Gastroesophageal sphincter (tissue), 4 donors: ENCODE measurements at regions not wholly inside any gene's neighbourhood (a gene's known extent, or its start where the extent isn't known, plus 50 kb on each side); places are given as distances from the start of the nearest gene placed in this dataset.

ENCODE experiments used
- ATAC-seq: fragments of 150-250 bp; one replicate; pipeline ENCODE4 v1.9.1; 2016; ENCODE audit warnings: mild to moderate bottlenecking, moderate library complexity
- H3K27ac ChIP-seq, 4 donors: fragments of 200-600 bp; sonication (generic) in 3 of 4; 1 replicate in 3 of 4; 2 replicates in 1 of 4; pipeline ENCODE4 v1.5.1; 2016 to 2019
- H3K27me3 ChIP-seq: fragments of 200-600 bp; sonication (generic); one replicate; pipeline ENCODE4 v1.5.1; 2019
- H3K36me3 ChIP-seq, 2 donors: fragments of 200-600 bp; sonication (generic); one replicate each; pipeline ENCODE4 v1.5.1; 2019; ENCODE audit warnings: control low read depth in 1 of 2
- H3K4me1 ChIP-seq, 3 donors: fragments of 200-600 bp; sonication (generic); 1 replicate in 2 of 3; 2 replicates in 1 of 3; pipeline ENCODE4 v1.5.1; 2016 to 2019; ENCODE audit warnings: control low read depth in 2 of 3
- H3K4me3 ChIP-seq, 2 donors: fragments of 200-600 bp; sonication (generic); one replicate each; pipeline ENCODE4 v1.5.1; 2019; ENCODE audit warnings: mild to moderate bottlenecking in 1 of 2, moderate library complexity in 1 of 2
- H3K9me3 ChIP-seq, 3 donors: fragments of 200-600 bp; sonication (generic); one replicate each; pipeline ENCODE4 v1.5.1; 2017 to 2019; ENCODE audit warnings: control low read depth in 2 of 3
- EP300 ChIP-seq: sonication (generic); formaldehyde crosslinking; IDR thresholded peaks from one replicate; pipeline ENCODE4 v1.6.1; 2017; ENCODE audit warnings: antibody characterized with exemption, mild to moderate bottlenecking
- POLR2A ChIP-seq, 2 donors: fragments of 450-650 bp; IDR thresholded peaks; one replicate each; pipeline ENCODE4 v1.6.1; 2017; ENCODE audit warnings: antibody characterized with exemption in 2 of 2, mild to moderate bottlenecking in 2 of 2, moderate library complexity in 1 of 2
- POLR2AphosphoS5 ChIP-seq: sonication (generic); formaldehyde crosslinking; IDR thresholded peaks from one replicate; pipeline ENCODE4 v1.6.1; 2017; ENCODE audit warnings: antibody characterized with exemption
- WGBS, 2 donors: methylation state at CpG; one replicate each; pipeline ENCODE4 v1.1.5; 2018; ENCODE audit warnings: low coverage in 1 of 2; 5-methylcytosine and 5-hydroxymethylcytosine counted together
- TF ChIP-seq, protein P1 (sequence below), 4 experiments: fragments of 200-600 bp in 2 of 4; fragments of 450-650 bp in 2 of 4; sonication (generic) in 1 of 4; IDR thresholded peaks; one replicate each; pipeline ENCODE4 v1.5.1; 2017 to 2019; ENCODE audit warnings: antibody characterized with exemption in 4 of 4, mild to moderate bottlenecking in 2 of 4, moderate library complexity in 2 of 4

DNA sequence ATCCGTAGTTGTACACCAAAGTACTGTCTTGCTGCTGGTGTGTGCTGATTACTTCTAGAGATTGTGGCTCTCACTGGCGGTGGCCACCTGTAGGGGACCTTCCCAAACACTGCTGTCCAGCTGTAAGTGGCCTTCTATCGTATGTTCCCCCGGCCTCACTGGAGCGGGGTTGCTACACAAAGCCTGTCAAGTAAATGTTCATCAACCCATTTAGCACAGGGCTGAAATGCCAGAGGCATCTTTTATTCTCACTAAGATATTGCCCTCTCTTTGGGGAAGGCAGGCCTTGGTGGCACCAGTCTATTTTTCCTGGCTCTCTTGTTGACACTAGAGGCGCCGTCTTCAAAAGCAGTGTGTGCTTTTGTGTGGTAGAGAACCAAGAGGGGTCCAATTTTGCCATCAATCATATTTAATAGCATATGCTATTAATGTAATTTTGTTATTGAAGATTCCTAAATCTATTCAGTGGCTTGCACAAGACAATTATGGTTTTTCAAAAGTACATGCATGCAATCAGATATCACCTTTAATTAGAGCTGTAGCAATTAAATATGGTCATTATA, 514.4 kb upstream of the SALL1 start:
- Histone ChIP-seq H3K4me1 (no peaks in the 10 kb centered on the region), H3K36me3 (no peaks in the 10 kb centered on the region), H3K27me3 (no peaks in the 10 kb centered on the region), H3K4me3 (no peak overlapping the region), H3K27ac (no peak overlapping the region), H3K9me3 (no peaks in the 10 kb centered on the region)
- no peak for ATAC-seq
- TF ChIP-seq EP300 (no peak), POLR2A (IDR thresholded peaks at IDR 0.05) (no peak), POLR2AphosphoS5 (no peak)
- TF ChIP-seq, protein P1, sequence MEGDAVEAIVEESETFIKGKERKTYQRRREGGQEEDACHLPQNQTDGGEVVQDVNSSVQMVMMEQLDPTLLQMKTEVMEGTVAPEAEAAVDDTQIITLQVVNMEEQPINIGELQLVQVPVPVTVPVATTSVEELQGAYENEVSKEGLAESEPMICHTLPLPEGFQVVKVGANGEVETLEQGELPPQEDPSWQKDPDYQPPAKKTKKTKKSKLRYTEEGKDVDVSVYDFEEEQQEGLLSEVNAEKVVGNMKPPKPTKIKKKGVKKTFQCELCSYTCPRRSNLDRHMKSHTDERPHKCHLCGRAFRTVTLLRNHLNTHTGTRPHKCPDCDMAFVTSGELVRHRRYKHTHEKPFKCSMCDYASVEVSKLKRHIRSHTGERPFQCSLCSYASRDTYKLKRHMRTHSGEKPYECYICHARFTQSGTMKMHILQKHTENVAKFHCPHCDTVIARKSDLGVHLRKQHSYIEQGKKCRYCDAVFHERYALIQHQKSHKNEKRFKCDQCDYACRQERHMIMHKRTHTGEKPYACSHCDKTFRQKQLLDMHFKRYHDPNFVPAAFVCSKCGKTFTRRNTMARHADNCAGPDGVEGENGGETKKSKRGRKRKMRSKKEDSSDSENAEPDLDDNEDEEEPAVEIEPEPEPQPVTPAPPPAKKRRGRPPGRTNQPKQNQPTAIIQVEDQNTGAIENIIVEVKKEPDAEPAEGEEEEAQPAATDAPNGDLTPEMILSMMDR (IDR thresholded peaks at IDR 0.05) = no peak
- WGBS, 2 donors = 78 to 87% methylated on average over 3 to 6 of the region's 7 CpGs

DNA sequence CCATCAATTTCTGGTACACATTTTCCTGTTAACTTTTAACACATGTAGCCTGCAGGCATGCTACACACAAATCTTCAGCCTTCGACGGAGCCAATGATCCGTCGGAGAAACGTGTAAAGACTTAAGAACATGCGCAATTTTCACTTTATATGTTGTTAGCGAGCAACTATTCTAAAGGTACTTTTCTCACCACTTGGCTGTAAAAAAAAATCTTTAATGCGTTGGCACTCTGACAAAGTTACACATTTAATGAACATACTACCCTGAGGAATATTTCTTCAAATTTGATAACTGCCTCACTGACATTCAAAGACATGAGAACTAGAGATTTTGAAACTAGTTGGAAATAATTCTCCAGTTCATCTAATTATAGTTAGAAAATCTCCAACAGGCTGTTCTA, 507.5 kb upstream of the SALL1 start:
- Histone ChIP-seq H3K9me3 (peaks cover 0 to 11% (median 0%) of the 10 kb centered on the region in 3 donors), H3K36me3 (no peaks in the 10 kb centered on the region), H3K4me1 (no peaks in the 10 kb centered on the region), H3K27me3 (peaks cover 5% of the 10 kb centered on the region), H3K4me3 (no peak overlapping the region), H3K27ac (no peak overlapping the region)
- no peak for ATAC-seq
- TF ChIP-seq POLR2AphosphoS5 (no peak), POLR2A (IDR thresholded peaks at IDR 0.05) (no peak), EP300 (no peak)
- TF ChIP-seq, protein P1 (IDR thresholded peaks at IDR 0.05) = no peak
- 69 to 83% methylated on average over 8 of the region's 8 CpGs for WGBS, 2 donors

DNA sequence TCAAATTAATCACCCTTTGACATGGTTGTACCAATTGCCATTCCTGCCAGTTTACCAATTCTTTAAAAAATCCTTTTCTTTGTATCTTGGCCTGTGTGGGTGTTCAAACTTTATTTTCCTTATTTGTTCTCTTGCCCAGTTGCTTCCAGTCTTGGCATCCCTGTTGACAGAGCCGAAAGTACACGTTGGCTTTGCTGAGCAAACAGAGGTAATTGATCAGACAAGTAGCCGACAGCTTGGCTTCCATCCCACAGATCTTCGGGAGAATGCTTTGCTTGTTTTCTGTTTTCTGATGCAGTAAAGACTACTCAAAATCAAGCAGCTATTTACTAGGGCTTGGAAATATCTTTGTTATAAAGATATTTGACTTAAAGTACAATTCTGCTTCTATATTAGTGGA, 506.8 kb upstream of the SALL1 start:
- Histone ChIP-seq H3K9me3 (peaks cover 0 to 11% (median 0%) of the 10 kb centered on the region in 3 donors), H3K27me3 (peaks cover 5% of the 10 kb centered on the region), H3K27ac (no peak overlapping the region), H3K4me3 (no peak overlapping the region), H3K4me1 (no peaks in the 10 kb centered on the region), H3K36me3 (no peaks in the 10 kb centered on the region)
- 0 to 15% methylated on average over 4 of the region's 4 CpGs for WGBS, 2 donors
- no peak for ATAC-seq
- TF ChIP-seq, protein P1 (IDR thresholded peaks at IDR 0.05) = no peak
- TF ChIP-seq POLR2A (IDR thresholded peaks at IDR 0.05) (no peak), POLR2AphosphoS5 (no peak), EP300 (no peak)

DNA sequence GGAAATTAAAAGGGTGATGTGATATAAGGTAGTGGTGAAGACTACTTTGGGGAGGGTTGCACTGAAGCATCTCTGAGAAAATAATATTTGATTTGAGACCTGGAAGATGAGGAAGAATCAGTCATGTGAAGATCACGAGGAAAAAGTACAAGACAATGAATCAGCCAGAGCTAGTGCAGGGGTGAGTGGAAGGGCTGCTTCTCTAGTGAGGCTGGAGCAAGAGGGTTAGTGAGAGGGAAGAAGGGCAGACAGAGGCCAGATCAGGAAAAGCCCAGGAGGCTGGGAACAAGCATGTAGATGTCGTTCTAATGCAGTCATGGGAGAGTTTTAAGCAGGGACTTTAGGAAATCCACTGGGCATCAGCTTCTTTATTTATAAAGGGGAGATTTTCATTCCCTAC, 504.2 kb upstream of the SALL1 start:
- no peak for ATAC-seq
- TF ChIP-seq POLR2A (IDR thresholded peaks at IDR 0.05) (no peak), POLR2AphosphoS5 (no peak), EP300 (no peak)
- TF ChIP-seq, protein P1 (IDR thresholded peaks at IDR 0.05) = no peak
- Histone ChIP-seq H3K36me3 (no peaks in the 10 kb centered on the region), H3K4me3 (no peak overlapping the region), H3K4me1 (no peaks in the 10 kb centered on the region), H3K9me3 (peaks cover 0 to 11% (median 0%) of the 10 kb centered on the region in 3 donors), H3K27me3 (peaks cover 5% of the 10 kb centered on the region), H3K27ac (no peak overlapping the region)
- 46 to 48% methylated on average over 2 of the region's 2 CpGs for WGBS, 2 donors

DNA sequence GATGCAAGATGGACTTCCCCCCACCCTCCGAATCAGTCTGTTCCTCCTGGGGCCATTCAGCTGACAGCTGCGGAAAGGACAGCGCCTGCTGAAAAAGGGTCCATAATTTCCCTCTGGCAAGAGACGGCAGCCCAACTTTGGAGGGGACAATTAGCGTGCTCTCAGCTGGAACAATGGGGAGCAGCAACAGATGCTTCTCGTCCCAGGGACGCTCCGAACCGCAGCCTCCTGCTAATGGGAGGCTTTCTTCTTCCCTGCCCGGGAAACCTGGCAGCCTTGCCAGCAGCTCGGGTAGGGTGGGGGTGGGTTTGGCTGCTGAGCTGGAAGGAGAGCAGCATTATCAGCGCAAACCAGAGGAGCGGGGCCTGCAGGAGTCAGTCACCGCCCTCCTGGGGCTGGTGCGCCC, 500.0 kb upstream of the SALL1 start:
- ATAC-seq = no peak
- Histone ChIP-seq H3K4me3 (no peak overlapping the region), H3K9me3 (peaks cover 0 to 14% (median 0%) of the 10 kb centered on the region in 3 donors), H3K27ac (no peak overlapping the region), H3K36me3 (no peaks in the 10 kb centered on the region), H3K4me1 (no peaks in the 10 kb centered on the region), H3K27me3 (no peaks in the 10 kb centered on the region)
- TF ChIP-seq EP300 = no peak
- no peak for TF ChIP-seq POLR2AphosphoS5
- TF ChIP-seq, protein P1 (IDR thresholded peaks at IDR 0.05) = no peak
- no peak for TF ChIP-seq POLR2A (IDR thresholded peaks at IDR 0.05)
- 60% methylated on average over 1 of the region's 15 CpGs; no CpG with 5 or more reads in 1 of the 2 donors for WGBS, 2 donors
